ENCODE measurements at regions not wholly inside any gene's neighbourhood (a gene's known extent, or its start where the extent isn't known, plus 50 kb on each side); places are given as distances from the start of the nearest gene placed in this dataset.

DNA sequence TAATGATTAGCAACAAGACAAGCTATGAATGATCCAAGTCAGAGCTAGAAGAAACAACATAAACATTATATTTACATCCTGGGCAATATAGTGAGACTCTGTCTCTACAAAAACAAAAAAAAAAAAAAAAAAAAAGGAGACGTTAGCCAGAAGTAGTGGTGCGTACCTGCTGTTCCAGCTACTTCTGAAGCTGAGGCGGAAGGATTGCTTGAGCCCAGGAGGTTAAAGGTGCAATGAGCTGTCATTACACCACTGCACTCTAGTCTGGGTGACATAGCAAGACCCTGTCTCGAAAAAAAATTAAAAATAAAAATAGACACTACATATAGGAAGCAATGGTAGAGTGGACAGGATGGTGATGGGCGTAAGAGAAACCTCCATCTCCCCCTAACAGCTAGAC lies 144.6 kb upstream of the VCX3A start:
- DNase-seq, result no peak
- Histone ChIP-seq H3K36me3 (replicated peaks in 1 of 2; ENCODE audit: control insufficient read depth in 1 of 2, insufficient read depth in 2 of 2, low read length in 1 of 2) (no peaks in the 10 kb centered on the region), H3K4me1 (ENCODE audit: control insufficient read depth in 1 of 2, insufficient read depth in 2 of 2, low read depth in 1 of 2, low read length in 1 of 2) (no peaks in the 10 kb centered on the region), H3K9me2 (0 out of 2 replicates have a peak, but pooled peaks cover under 1% of the 10 kb centered on the region), H4K20me1 (ENCODE audit: insufficient read depth) (no peaks in the 10 kb centered on the region), H3K9me3 (no peaks in the 10 kb centered on the region), H3K27me3 (ENCODE audit: insufficient read depth) (no peaks in the 10 kb centered on the region), H3K79me2 (ENCODE audit: insufficient read depth) (no peaks in the 10 kb centered on the region), H3K9ac (no peak overlapping the region), H3K4me3 (ENCODE audit: low read depth in 2 of 2, low read length in 1 of 2) (no peak overlapping the region), H3F3A (replicated peaks; ENCODE audit: insufficient read depth) (no peaks in the 10 kb centered on the region), H3K4me2 (no peak overlapping the region), H2AFZ (ENCODE audit: low read depth) (no peak overlapping the region), H3K27ac (ENCODE audit: low read depth in 2 of 2, low read length in 1 of 2) (no peak overlapping the region)
- TF ChIP-seq SMC3 (IDR thresholded peaks at IDR 0.05; ENCODE audit: low read depth, low read length) (no peak), FOXJ3 (CRISPR knock-in tag; IDR thresholded peaks at IDR 0.05) (no peak), RCOR1 (IDR thresholded peaks at IDR 0.05; ENCODE audit: low read length) (no peak), NFIC (IDR thresholded peaks at IDR 0.05; ENCODE audit: borderline replicate concordance) (no peak), JUND (IDR thresholded peaks at IDR 0.05) (no peak), FOXM1 (IDR thresholded peaks at IDR 0.05; ENCODE audit: low read depth) (no peak), RAD21 (IDR thresholded peaks at IDR 0.05; ENCODE audit: low read length) (no peak)
- TF ChIP-seq, protein P1, sequence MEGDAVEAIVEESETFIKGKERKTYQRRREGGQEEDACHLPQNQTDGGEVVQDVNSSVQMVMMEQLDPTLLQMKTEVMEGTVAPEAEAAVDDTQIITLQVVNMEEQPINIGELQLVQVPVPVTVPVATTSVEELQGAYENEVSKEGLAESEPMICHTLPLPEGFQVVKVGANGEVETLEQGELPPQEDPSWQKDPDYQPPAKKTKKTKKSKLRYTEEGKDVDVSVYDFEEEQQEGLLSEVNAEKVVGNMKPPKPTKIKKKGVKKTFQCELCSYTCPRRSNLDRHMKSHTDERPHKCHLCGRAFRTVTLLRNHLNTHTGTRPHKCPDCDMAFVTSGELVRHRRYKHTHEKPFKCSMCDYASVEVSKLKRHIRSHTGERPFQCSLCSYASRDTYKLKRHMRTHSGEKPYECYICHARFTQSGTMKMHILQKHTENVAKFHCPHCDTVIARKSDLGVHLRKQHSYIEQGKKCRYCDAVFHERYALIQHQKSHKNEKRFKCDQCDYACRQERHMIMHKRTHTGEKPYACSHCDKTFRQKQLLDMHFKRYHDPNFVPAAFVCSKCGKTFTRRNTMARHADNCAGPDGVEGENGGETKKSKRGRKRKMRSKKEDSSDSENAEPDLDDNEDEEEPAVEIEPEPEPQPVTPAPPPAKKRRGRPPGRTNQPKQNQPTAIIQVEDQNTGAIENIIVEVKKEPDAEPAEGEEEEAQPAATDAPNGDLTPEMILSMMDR (IDR thresholded peaks at IDR 0.05), result no peak
- TF ChIP-seq, protein P2, sequence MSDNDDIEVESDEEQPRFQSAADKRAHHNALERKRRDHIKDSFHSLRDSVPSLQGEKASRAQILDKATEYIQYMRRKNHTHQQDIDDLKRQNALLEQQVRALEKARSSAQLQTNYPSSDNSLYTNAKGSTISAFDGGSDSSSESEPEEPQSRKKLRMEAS (IDR thresholded peaks at IDR 0.05; ENCODE audit: low read depth), result no peak
- TF ChIP-seq, protein P3, sequence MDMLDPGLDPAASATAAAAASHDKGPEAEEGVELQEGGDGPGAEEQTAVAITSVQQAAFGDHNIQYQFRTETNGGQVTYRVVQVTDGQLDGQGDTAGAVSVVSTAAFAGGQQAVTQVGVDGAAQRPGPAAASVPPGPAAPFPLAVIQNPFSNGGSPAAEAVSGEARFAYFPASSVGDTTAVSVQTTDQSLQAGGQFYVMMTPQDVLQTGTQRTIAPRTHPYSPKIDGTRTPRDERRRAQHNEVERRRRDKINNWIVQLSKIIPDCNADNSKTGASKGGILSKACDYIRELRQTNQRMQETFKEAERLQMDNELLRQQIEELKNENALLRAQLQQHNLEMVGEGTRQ (IDR thresholded peaks at IDR 0.05; ENCODE audit: borderline replicate concordance, low read depth, low read length), result no peak
- ChIA-PET CTCF (interaction anchor here (0.6 to 1.2 kb wide), 2 partner anchors 19 to 104 kb away, joined by 3 read pairs; no protein-coding TSS in a partner anchor), POLR2A (no interaction called here)
- 15% methylated on average over 5 of the region's 5 CpGs for WGBS (ENCODE audit: low lambda C conversion rate)

DNA sequence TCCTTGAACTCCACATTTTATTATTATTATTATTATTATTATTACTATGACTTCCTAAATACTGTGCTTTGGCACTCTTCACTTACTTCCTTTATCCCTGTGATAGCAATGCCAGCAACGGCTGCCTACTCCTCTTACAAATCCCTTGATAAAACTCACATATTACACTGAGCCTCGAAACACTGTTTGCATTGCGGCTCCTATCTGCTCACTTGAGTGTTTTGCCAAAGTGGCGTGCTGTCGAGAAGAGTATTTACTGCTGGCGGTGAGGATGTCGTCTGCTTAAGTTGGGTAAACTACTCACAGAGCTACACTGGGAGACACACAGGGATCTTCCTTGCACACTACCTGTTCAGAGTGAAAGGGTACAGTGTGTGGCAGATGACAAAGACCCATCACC lies 143.4 kb upstream of the VCX3A start:
- Histone ChIP-seq H3F3A (replicated peaks; ENCODE audit: insufficient read depth) (no peaks in the 10 kb centered on the region), H2AFZ (ENCODE audit: low read depth) (no peak overlapping the region), H3K9me3 (no peaks in the 10 kb centered on the region), H3K4me3 (ENCODE audit: low read depth in 2 of 2, low read length in 1 of 2) (no peak overlapping the region), H3K79me2 (ENCODE audit: insufficient read depth) (no peaks in the 10 kb centered on the region), H3K9me2 (no peaks in the 10 kb centered on the region), H3K36me3 (replicated peaks in 1 of 2; ENCODE audit: control insufficient read depth in 1 of 2, insufficient read depth in 2 of 2, low read length in 1 of 2) (no peaks in the 10 kb centered on the region), H3K9ac (no peak overlapping the region), H3K4me2 (no peak overlapping the region), H4K20me1 (ENCODE audit: insufficient read depth) (no peaks in the 10 kb centered on the region), H3K4me1 (ENCODE audit: control insufficient read depth in 1 of 2, insufficient read depth in 2 of 2, low read depth in 1 of 2, low read length in 1 of 2) (no peaks in the 10 kb centered on the region), H3K27ac (ENCODE audit: low read depth in 2 of 2, low read length in 1 of 2) (no peak overlapping the region), H3K27me3 (ENCODE audit: insufficient read depth) (no peaks in the 10 kb centered on the region)
- WGBS (ENCODE audit: low lambda C conversion rate), result 22% methylated on average over 7 of the region's 7 CpGs
- ChIA-PET POLR2A (no interaction called here), CTCF (interaction anchor here (1.2 kb wide), 1 partner anchor 20 kb away, joined by 3 read pairs; no protein-coding TSS in a partner anchor)
- TF ChIP-seq RXRA (IDR thresholded peaks at IDR 0.05; ENCODE audit: borderline replicate concordance, low read depth) (no peak), TEAD4 (IDR thresholded peaks at IDR 0.05; ENCODE audit: borderline replicate concordance, insufficient read depth) (no peak), FOXM1 (IDR thresholded peaks at IDR 0.05; ENCODE audit: low read depth) (no peak), FOSL2 (IDR thresholded peaks at IDR 0.05; ENCODE audit: borderline replicate concordance, low read depth) (no peak), MXI1 (IDR thresholded peaks at IDR 0.05; ENCODE audit: low read depth, low read length) (no peak)
- DNase-seq, result no peak

Data from SK-N-SH (cell line).